Activated CD8-positive, alpha-beta memory T cell treated with anti-CD3 and anti-CD28 coated beads for 36 hours (primary cell): ENCODE measurements at regions not wholly inside any gene's neighbourhood (a gene's known extent, or its start where the extent isn't known, plus 50 kb on each side); places are given as distances from the start of the nearest gene placed in this dataset.

Experiments used
- CTCF ChIA-PET: fragments of 350-600 bp; sonication (Branson Sonifier 250); formaldehyde crosslinking; loops from one replicate; lab custom pipeline; 2021; ENCODE audit warnings: antibody characterized with exemption; lab: Charles Lee
- POLR2A ChIA-PET: fragments of 350-600 bp; sonication (Branson Sonifier 250); formaldehyde crosslinking; loops from one replicate; lab custom pipeline; 2021; ENCODE audit warnings: antibody characterized with exemption; lab: Charles Lee

GRCh38 chr12:43062201-43062895, 472.8 kb upstream of the PRICKLE1 start:
- POLR2A ChIA-PET = no interaction called here
- CTCF ChIA-PET = no interaction called here

GRCh38 chr12:43060742-43061141, 471.2 kb upstream of the PRICKLE1 start:
- CTCF ChIA-PET = no interaction called here
- POLR2A ChIA-PET = no interaction called here

- ChIA-PET POLR2A (no interaction called here), CTCF (no interaction called here)
Measured at GRCh38 chr12:43058616-43059015, 469.1 kb upstream of the PRICKLE1 start.

GRCh38 chr12:43057566-43057965, 468.0 kb upstream of the PRICKLE1 start:
- CTCF ChIA-PET = no interaction called here
- POLR2A ChIA-PET = no interaction called here

GRCh38 chr12:43054085-43054484, 464.5 kb upstream of the PRICKLE1 start:
- CTCF ChIA-PET = no interaction called here
- POLR2A ChIA-PET = no interaction called here

- ChIA-PET CTCF (no interaction called here), POLR2A (no interaction called here)
Measured at GRCh38 chr12:43052441-43052840, 462.9 kb upstream of the PRICKLE1 start.

- ChIA-PET CTCF (no interaction called here), POLR2A (no interaction called here)
Measured at GRCh38 chr12:43044241-43044640, 454.7 kb upstream of the PRICKLE1 start.

- POLR2A ChIA-PET = no interaction called here
- CTCF ChIA-PET = no interaction called here
Measured at GRCh38 chr12:43038991-43039390, 449.4 kb upstream of the PRICKLE1 start.

GRCh38 chr12:43029971-43030370, 440.4 kb upstream of the PRICKLE1 start:
- ChIA-PET CTCF (no interaction called here), POLR2A (no interaction called here)

GRCh38 chr12:43028826-43029225, 439.3 kb upstream of the PRICKLE1 start:
- ChIA-PET CTCF (no interaction called here), POLR2A (no interaction called here)

GRCh38 chr12:43022838-43023237, 433.3 kb upstream of the PRICKLE1 start:
- CTCF ChIA-PET = no interaction called here
- POLR2A ChIA-PET = no interaction called here

- CTCF ChIA-PET = no interaction called here
- POLR2A ChIA-PET = no interaction called here
Measured at GRCh38 chr12:43015090-43015737, 425.7 kb upstream of the PRICKLE1 start.

- ChIA-PET CTCF (no interaction called here), POLR2A (no interaction called here)
Measured at GRCh38 chr12:43011383-43011926, 421.9 kb upstream of the PRICKLE1 start.

- ChIA-PET POLR2A (no interaction called here), CTCF (no interaction called here)
Measured at GRCh38 chr12:43009846-43010240, 420.3 kb upstream of the PRICKLE1 start.

- ChIA-PET CTCF (no interaction called here), POLR2A (no interaction called here)
Measured at GRCh38 chr12:43008953-43009845, 419.7 kb upstream of the PRICKLE1 start.

GRCh38 chr12:43004908-43005307, 415.4 kb upstream of the PRICKLE1 start:
- ChIA-PET CTCF (no interaction called here), POLR2A (no interaction called here)

- ChIA-PET POLR2A (no interaction called here), CTCF (no interaction called here)
Measured at GRCh38 chr12:43004141-43004540, 414.6 kb upstream of the PRICKLE1 start.

GRCh38 chr12:42996869-42997431, 407.4 kb upstream of the PRICKLE1 start:
- ChIA-PET CTCF (no interaction called here), POLR2A (no interaction called here)

GRCh38 chr12:42992826-42993225, 403.3 kb upstream of the PRICKLE1 start:
- ChIA-PET POLR2A (no interaction called here), CTCF (interaction anchor here (0.8 kb wide), 1 partner anchor 9 kb away, joined by 4 read pairs; no protein-coding TSS in a partner anchor)

- POLR2A ChIA-PET = no interaction called here
- CTCF ChIA-PET = no interaction called here
Measured at GRCh38 chr12:42990387-42990786, 400.8 kb upstream of the PRICKLE1 start.
